ENCODE measurements at regions not wholly inside any gene's neighbourhood (a gene's known extent, or its start where the extent isn't known, plus 50 kb on each side); places are given as distances from the start of the nearest gene placed in this dataset.

DNA sequence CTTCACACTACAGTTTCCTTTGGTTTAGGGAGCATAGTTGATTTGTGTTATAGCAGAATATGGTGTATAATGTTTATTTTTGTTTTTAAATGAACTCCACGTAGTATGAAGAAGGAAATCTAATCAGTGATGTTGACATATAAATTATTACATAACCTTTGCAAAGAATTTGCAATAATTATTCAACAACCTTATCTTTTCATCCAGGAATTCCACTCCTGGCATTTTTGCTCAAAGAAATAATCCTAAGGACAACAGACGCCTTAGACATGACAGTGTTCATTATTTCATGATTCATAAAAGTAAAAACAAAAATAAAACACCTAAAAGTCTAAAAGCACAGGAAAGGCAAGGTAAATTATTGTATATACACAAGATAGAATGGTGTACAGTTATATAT lies 229.2 kb downstream of the EPM2A start:
- no peaks in the 10 kb centered on the region for H3K4me1 ChIP-seq (ENCODE audit: insufficient read depth)
- Mint-ChIP-seq H3K4me3 (no peak overlapping the region), H3K9me3 (peaks cover 7% of the 10 kb centered on the region; the same call in 2 of the 3 replicates), H3K4me1 (peaks cover 6% of the 10 kb centered on the region; the same call in 2 of the 3 replicates), H3K36me3 (ENCODE audit: low read depth) (peaks cover 5% of the 10 kb centered on the region; the same call in 2 of the 3 replicates), H3K27ac (no peak overlapping the region), H3K27me3 (ENCODE audit: insufficient read depth, low read depth, poor library complexity) (no peaks in the 10 kb centered on the region)
- no peak overlapping the region for H3K27ac ChIP-seq (ENCODE audit: low read depth)
- no peak overlapping the region for H3K4me3 ChIP-seq
- H4K20me1 ChIP-seq (replicated peaks; ENCODE audit: insufficient read depth) = no peaks in the 10 kb centered on the region
- no peak for TF ChIP-seq NANOG (IDR thresholded peaks at IDR 0.05; ENCODE audit: borderline replicate concordance)
- TF ChIP-seq POLR2AphosphoS5 (IDR thresholded peaks at IDR 0.05; ENCODE audit: low read depth) = no peak
- TF ChIP-seq CREB1 (CRISPR knock-in tag; IDR thresholded peaks at IDR 0.05; ENCODE audit: low read depth) = no peak
- TF ChIP-seq EZH2 (IDR thresholded peaks at IDR 0.05; ENCODE audit: low read depth, unreplicated experiment) = no peak
- TF ChIP-seq, protein P1, sequence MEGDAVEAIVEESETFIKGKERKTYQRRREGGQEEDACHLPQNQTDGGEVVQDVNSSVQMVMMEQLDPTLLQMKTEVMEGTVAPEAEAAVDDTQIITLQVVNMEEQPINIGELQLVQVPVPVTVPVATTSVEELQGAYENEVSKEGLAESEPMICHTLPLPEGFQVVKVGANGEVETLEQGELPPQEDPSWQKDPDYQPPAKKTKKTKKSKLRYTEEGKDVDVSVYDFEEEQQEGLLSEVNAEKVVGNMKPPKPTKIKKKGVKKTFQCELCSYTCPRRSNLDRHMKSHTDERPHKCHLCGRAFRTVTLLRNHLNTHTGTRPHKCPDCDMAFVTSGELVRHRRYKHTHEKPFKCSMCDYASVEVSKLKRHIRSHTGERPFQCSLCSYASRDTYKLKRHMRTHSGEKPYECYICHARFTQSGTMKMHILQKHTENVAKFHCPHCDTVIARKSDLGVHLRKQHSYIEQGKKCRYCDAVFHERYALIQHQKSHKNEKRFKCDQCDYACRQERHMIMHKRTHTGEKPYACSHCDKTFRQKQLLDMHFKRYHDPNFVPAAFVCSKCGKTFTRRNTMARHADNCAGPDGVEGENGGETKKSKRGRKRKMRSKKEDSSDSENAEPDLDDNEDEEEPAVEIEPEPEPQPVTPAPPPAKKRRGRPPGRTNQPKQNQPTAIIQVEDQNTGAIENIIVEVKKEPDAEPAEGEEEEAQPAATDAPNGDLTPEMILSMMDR (conservative IDR thresholded peaks at IDR 0.05; ENCODE audit: low read depth in 2 of 2) = no peak
- TF ChIP-seq, protein P2, sequence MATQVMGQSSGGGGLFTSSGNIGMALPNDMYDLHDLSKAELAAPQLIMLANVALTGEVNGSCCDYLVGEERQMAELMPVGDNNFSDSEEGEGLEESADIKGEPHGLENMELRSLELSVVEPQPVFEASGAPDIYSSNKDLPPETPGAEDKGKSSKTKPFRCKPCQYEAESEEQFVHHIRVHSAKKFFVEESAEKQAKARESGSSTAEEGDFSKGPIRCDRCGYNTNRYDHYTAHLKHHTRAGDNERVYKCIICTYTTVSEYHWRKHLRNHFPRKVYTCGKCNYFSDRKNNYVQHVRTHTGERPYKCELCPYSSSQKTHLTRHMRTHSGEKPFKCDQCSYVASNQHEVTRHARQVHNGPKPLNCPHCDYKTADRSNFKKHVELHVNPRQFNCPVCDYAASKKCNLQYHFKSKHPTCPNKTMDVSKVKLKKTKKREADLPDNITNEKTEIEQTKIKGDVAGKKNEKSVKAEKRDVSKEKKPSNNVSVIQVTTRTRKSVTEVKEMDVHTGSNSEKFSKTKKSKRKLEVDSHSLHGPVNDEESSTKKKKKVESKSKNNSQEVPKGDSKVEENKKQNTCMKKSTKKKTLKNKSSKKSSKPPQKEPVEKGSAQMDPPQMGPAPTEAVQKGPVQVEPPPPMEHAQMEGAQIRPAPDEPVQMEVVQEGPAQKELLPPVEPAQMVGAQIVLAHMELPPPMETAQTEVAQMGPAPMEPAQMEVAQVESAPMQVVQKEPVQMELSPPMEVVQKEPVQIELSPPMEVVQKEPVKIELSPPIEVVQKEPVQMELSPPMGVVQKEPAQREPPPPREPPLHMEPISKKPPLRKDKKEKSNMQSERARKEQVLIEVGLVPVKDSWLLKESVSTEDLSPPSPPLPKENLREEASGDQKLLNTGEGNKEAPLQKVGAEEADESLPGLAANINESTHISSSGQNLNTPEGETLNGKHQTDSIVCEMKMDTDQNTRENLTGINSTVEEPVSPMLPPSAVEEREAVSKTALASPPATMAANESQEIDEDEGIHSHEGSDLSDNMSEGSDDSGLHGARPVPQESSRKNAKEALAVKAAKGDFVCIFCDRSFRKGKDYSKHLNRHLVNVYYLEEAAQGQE (IDR thresholded peaks at IDR 0.05; ENCODE audit: unreplicated experiment) = no peak
- TF ChIP-seq ZNF114 (CRISPR knock-in tag; IDR thresholded peaks at IDR 0.05) = no peak
- TF ChIP-seq, protein P3, sequence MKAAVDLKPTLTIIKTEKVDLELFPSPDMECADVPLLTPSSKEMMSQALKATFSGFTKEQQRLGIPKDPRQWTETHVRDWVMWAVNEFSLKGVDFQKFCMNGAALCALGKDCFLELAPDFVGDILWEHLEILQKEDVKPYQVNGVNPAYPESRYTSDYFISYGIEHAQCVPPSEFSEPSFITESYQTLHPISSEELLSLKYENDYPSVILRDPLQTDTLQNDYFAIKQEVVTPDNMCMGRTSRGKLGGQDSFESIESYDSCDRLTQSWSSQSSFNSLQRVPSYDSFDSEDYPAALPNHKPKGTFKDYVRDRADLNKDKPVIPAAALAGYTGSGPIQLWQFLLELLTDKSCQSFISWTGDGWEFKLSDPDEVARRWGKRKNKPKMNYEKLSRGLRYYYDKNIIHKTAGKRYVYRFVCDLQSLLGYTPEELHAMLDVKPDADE (IDR thresholded peaks at IDR 0.05) = no peak
- no peak for TF ChIP-seq ZNF331 (CRISPR knock-in tag; IDR thresholded peaks at IDR 0.05; ENCODE audit: low read depth)
- TF ChIP-seq EZH2phosphoT487 (IDR thresholded peaks at IDR 0.05; ENCODE audit: unreplicated experiment) = no peak
- TF ChIP-seq ZNF462 (CRISPR knock-in tag; IDR thresholded peaks at IDR 0.05) = no peak
- TF ChIP-seq JUNB (IDR thresholded peaks at IDR 0.05; ENCODE audit: unreplicated experiment) = no peak
- TF ChIP-seq STAT1 (IDR thresholded peaks at IDR 0.05; ENCODE audit: unreplicated experiment) = no peak
- H3K79me2 ChIP-seq (replicated peaks; ENCODE audit: insufficient read depth) = no peaks in the 10 kb centered on the region
- 0 out of 2 replicates have a peak, but pooled peaks cover 4% of the 10 kb centered on the region for H3K9me2 ChIP-seq (ENCODE audit: insufficient read depth)
- ATAC-seq (no peak), DNase-seq (ENCODE audit: low spot score) (no peak)
- H3K4me2 ChIP-seq = no peak overlapping the region
- no peaks in the 10 kb centered on the region for H3K36me3 ChIP-seq (ENCODE audit: insufficient read depth)
- no peaks in the 10 kb centered on the region for H3K27me3 ChIP-seq (ENCODE audit: insufficient read depth)
- no peaks in the 10 kb centered on the region for H3F3A ChIP-seq (replicated peaks; ENCODE audit: low read depth)
- H2AFZ ChIP-seq = no peak overlapping the region

All from GM23338 (cell line).